Kidney (tissue), 13 donors: ENCODE measurements at regions not wholly inside any gene's neighbourhood (a gene's known extent, or its start where the extent isn't known, plus 50 kb on each side); places are given as distances from the start of the nearest gene placed in this dataset.

Experiments
- DNase-seq, 5 donors: peaks; one replicate each; pipeline ENCODE4 v3.0.0-alpha.2; 2013 to 2020
- FAIRE-seq: peaks from 2 replicates; lab custom pipeline; 2012; peaks lifted over from hg19 to GRCh38; lab: Jason Lieb, UNC
- H3K27ac ChIP-seq, 2 donors: one replicate each; pipeline ENCODE4 v1.7.0; 2013; ENCODE audit warnings: low read depth in 2 of 2, low read length in 2 of 2, inconsistent platforms in 1 of 2
- H3K27me3 ChIP-seq: one replicate; pipeline ENCODE4 v1.7.1; 2013; ENCODE audit warnings: low read length, inconsistent platforms; ENCODE audit not compliant: control insufficient read depth, insufficient read depth
- H3K36me3 ChIP-seq, 3 donors: one replicate each; pipeline versions ENCODE4 v1.7.0 to v1.7.1; 2013; ENCODE audit warnings: low read length in 3 of 3, control low read depth in 1 of 3, inconsistent platforms in 1 of 3; ENCODE audit not compliant: insufficient read depth in 3 of 3, control insufficient read depth in 2 of 3
- H3K4me1 ChIP-seq, 3 donors: one replicate each; pipeline versions ENCODE4 v1.7.0 to v1.7.1; 2013; ENCODE audit warnings: low read length in 3 of 3, inconsistent platforms in 1 of 3, low read depth in 1 of 3; ENCODE audit not compliant: control insufficient read depth in 2 of 3, insufficient read depth in 2 of 3
- H3K4me3 ChIP-seq, 3 donors: one replicate each; pipeline versions ENCODE4 v1.7.0 to v1.8.1; 2013; ENCODE audit warnings: low read length in 3 of 3, control low read depth in 1 of 3, inconsistent platforms in 1 of 3
- H3K9ac ChIP-seq, 3 donors: one replicate each; pipeline versions ENCODE4 v1.7.0 to v1.7.1; 2013; ENCODE audit warnings: low read length in 3 of 3, control low read depth in 1 of 3, inconsistent platforms in 1 of 3
- H3K9me3 ChIP-seq, 3 donors: one replicate each; pipeline versions ENCODE4 v1.7.0 to v1.7.1; 2013; ENCODE audit warnings: low read length in 3 of 3, control low read depth in 1 of 3, inconsistent platforms in 1 of 3; ENCODE audit not compliant: control insufficient read depth in 2 of 3, insufficient read depth in 1 of 3
- CTCF ChIP-seq: IDR thresholded peaks from 3 replicates; pipeline ENCODE4 v1.5.1; 2012; ENCODE audit warnings: mild to moderate bottlenecking, moderate library complexity, borderline replicate concordance; ENCODE audit not compliant: insufficient read depth; ENCODE audit errors: extremely low read depth
- intact Hi-C: fragments of 100-400 bp; cut with DNase I; formaldehyde crosslinking; loops from one replicate; pipeline ENCODE4 v1.11.1; 2022
- donor health status: control.
- donor health status: control.
- donor health status: control.
- donor health status: control.
- donor health status: control.
- donor health status: DM: yes; HTN: yes; CAD: no.
- donor health status: Normal renal cell carcinoma (clear cell type).

- Histone ChIP-seq H3K4me3 (no peak overlapping the region), H3K9ac (no peak overlapping the region), H3K27me3 (no peaks in the 10 kb centered on the region), H3K4me1 (no peaks in the 10 kb centered on the region), H3K36me3 (no peaks in the 10 kb centered on the region), H3K9me3 (no peaks in the 10 kb centered on the region), H3K27ac (no peak overlapping the region)
- no peak for DNase-seq
- no peak for TF ChIP-seq CTCF
- no peak for FAIRE-seq
- intact Hi-C loops: no loop called here
Observed at GRCh38 chr15:31556494-31557150, 230.0 kb downstream of the KLF13 start.

GRCh38 chr15:31557899-31558298, 231.3 kb downstream of the KLF13 start:
- Histone ChIP-seq H3K27ac (no peak overlapping the region), H3K27me3 (no peaks in the 10 kb centered on the region), H3K4me1 (no peaks in the 10 kb centered on the region), H3K9ac (no peak overlapping the region), H3K4me3 (no peak overlapping the region), H3K36me3 (no peaks in the 10 kb centered on the region), H3K9me3 (no peaks in the 10 kb centered on the region)
- no peak for TF ChIP-seq CTCF
- FAIRE-seq: no peak
- intact Hi-C loops: no loop called here
- no peak for DNase-seq

- no peak overlapping the region for H3K27ac ChIP-seq
- no peak overlapping the region for H3K4me3 ChIP-seq
- FAIRE-seq (no peak), DNase-seq (no peak)
- no peaks in the 10 kb centered on the region for H3K9me3 ChIP-seq
- intact Hi-C loops: no loop called here
- no peaks in the 10 kb centered on the region for H3K27me3 ChIP-seq
- no peaks in the 10 kb centered on the region for H3K4me1 ChIP-seq
- no peak for TF ChIP-seq CTCF
- no peaks in the 10 kb centered on the region for H3K36me3 ChIP-seq
- H3K9ac ChIP-seq: no peak overlapping the region
Observed at GRCh38 chr15:31558840-31559239, 232.2 kb downstream of the KLF13 start.

- no peak overlapping the region for H3K4me3 ChIP-seq
- H3K9me3 ChIP-seq: no peaks in the 10 kb centered on the region
- H3K27ac ChIP-seq: no peak overlapping the region
- intact Hi-C loops: no loop called here
- no peaks in the 10 kb centered on the region for H3K4me1 ChIP-seq
- FAIRE-seq (no peak), DNase-seq (no peak)
- no peak for TF ChIP-seq CTCF
- no peak overlapping the region for H3K9ac ChIP-seq
- no peaks in the 10 kb centered on the region for H3K27me3 ChIP-seq
- H3K36me3 ChIP-seq: no peaks in the 10 kb centered on the region
Observed at GRCh38 chr15:31559786-31560185, 233.2 kb downstream of the KLF13 start.
